A549 (cell line): ENCODE measurements at regions not wholly inside any gene's neighbourhood (a gene's known extent, or its start where the extent isn't known, plus 50 kb on each side); places are given as distances from the start of the nearest gene placed in this dataset.

ENCODE experiments used
- ATAC-seq, 2 experiments: fragments of 200-7000 bp in 1 of 2; fragments of >200 bp in 1 of 2; cut with Nextera tagmentation in 1 of 2; cut with Tn5 transposase in 1 of 2; 3 replicates each; pipeline versions ENCODE4 v1.8.0 to v1.9.1; 2018 to 2020; ENCODE audit warnings: mild to moderate bottlenecking in 1 of 2, moderate library complexity in 1 of 2
- CTCF ChIA-PET: fragments of 300-600 bp; sonication (Branson Sonifier 250); formaldehyde crosslinking; extraction: SDS; loops from one replicate; lab custom pipeline; 2021; ENCODE audit warnings: antibody characterized with exemption, inconsistent platforms; lab: Yijun Ruan, JAX
- POLR2A ChIA-PET: fragments of 350-600 bp; formaldehyde crosslinking; extraction: SDS; loops from one replicate; lab custom pipeline; 2021; ENCODE audit warnings: antibody characterized with exemption, inconsistent platforms; lab: Yijun Ruan, JAX
- DNase-seq, 2 experiments: peaks; one replicate each; pipeline versions ENCODE4 v3.0.0 to v3.0.0-alpha.2; 2011 to 2016; ENCODE audit warnings: low read depth in 1 of 2, low spot score in 1 of 2
- FAIRE-seq: peaks from 2 replicates; lab custom pipeline; 2011; peaks lifted over from hg19 to GRCh38; lab: Jason Lieb, UNC
- H3K27ac ChIP-seq, 2 experiments: fragments of >200 bp; sonication (Bioruptor Twin); formaldehyde crosslinking; 3 replicates each; pipeline ENCODE4 v1.5.1; 2016 to 2017
- H3K4me1 ChIP-seq: fragments of >200 bp; sonication (Bioruptor Twin); formaldehyde crosslinking; 3 replicates; pipeline ENCODE4 v1.6.1; 2016
- H3K4me2 ChIP-seq: fragments of >200 bp; sonication (Bioruptor Twin); formaldehyde crosslinking; 3 replicates; pipeline ENCODE4 v1.6.1; 2016
- H3K4me3 ChIP-seq: fragments of >200 bp; sonication (Bioruptor Twin); formaldehyde crosslinking; 3 replicates; pipeline ENCODE4 v1.5.1; 2016
- H3K9me3 ChIP-seq: fragments of >200 bp; sonication (Bioruptor Twin); formaldehyde crosslinking; 3 replicates; pipeline ENCODE4 v1.6.1; 2016
- BCL3 ChIP-seq: fragments of >200 bp; sonication (Bioruptor Twin); formaldehyde crosslinking; IDR thresholded peaks from 3 replicates; pipeline ENCODE4 v1.6.1; 2016
- BHLHE40 ChIP-seq: IDR thresholded peaks from 2 replicates; pipeline ENCODE4 v1.6.1; 2012; ENCODE audit warnings: low read depth, low read length, inconsistent platforms
- CEBPB ChIP-seq, 2 experiments: fragments of >200 bp in 1 of 2; sonication (Bioruptor Twin) in 1 of 2; formaldehyde crosslinking in 1 of 2; IDR thresholded peaks; 2 replicates each; pipeline ENCODE4 v1.6.1; 2012 to 2016
- CHD2 ChIP-seq: fragments of 150-350 bp; IDR thresholded peaks from 2 replicates; pipeline ENCODE4 v1.6.1; 2014; ENCODE audit warnings: low read length; ENCODE audit not compliant: partially characterized antibody
- CHD4 ChIP-seq: fragments of 200-600 bp; sonication (generic); IDR thresholded peaks from 2 replicates; pipeline ENCODE4 v1.6.1; 2016; ENCODE audit warnings: antibody characterized with exemption, mild to moderate bottlenecking, borderline replicate concordance
- EP300 ChIP-seq, 2 experiments: fragments of >200 bp; sonication (Bioruptor Twin); formaldehyde crosslinking; IDR thresholded peaks; 2 replicates in 1 of 2; 3 replicates in 1 of 2; pipeline ENCODE4 v1.6.1; 2016 to 2017
- FOSL2 ChIP-seq, 2 experiments: fragments of 450-650 bp in 1 of 2; fragments of >200 bp in 1 of 2; sonication (Bioruptor Twin) in 1 of 2; formaldehyde crosslinking; IDR thresholded peaks; 2 replicates each; pipeline versions ENCODE4 v1.5.0 to v1.6.1; 2016 to 2020; ENCODE audit warnings: mild to moderate bottlenecking in 1 of 2, moderate library complexity in 1 of 2
- FOXS1 ChIP-seq: fragments of 250-450 bp; sonication (Bioruptor Pico); IDR thresholded peaks from 2 replicates; pipeline ENCODE4 v1.5.0; 2020; ENCODE audit warnings: mild to moderate bottlenecking, moderate library complexity
- GATA3 ChIP-seq: IDR thresholded peaks from 2 replicates; pipeline ENCODE4 v1.6.1; 2012; ENCODE audit warnings: borderline replicate concordance
- HDAC2 ChIP-seq: fragments of 200-600 bp; sonication (generic); IDR thresholded peaks from 2 replicates; pipeline ENCODE4 v1.6.1; 2016
- HOXB13 ChIP-seq: fragments of 250-450 bp; sonication (Bioruptor Pico); IDR thresholded peaks from 2 replicates; pipeline ENCODE4 v1.5.0; 2020; ENCODE audit warnings: low read depth, mild to moderate bottlenecking, moderate library complexity
- JUN ChIP-seq, 2 experiments: fragments of >200 bp; sonication (Bioruptor Twin); formaldehyde crosslinking; IDR thresholded peaks; 2 replicates in 1 of 2; 3 replicates in 1 of 2; pipeline ENCODE4 v1.6.1; 2016 to 2017
- JUNB ChIP-seq: fragments of >200 bp; sonication (Bioruptor Twin); formaldehyde crosslinking; IDR thresholded peaks from 2 replicates; pipeline ENCODE4 v1.6.1; 2016
- KDM5A ChIP-seq: fragments of 200-600 bp; sonication (generic); IDR thresholded peaks from 2 replicates; pipeline ENCODE4 v1.6.1; 2016; ENCODE audit warnings: antibody characterized with exemption, mild to moderate bottlenecking
- MAFK ChIP-seq: fragments of 450-650 bp; IDR thresholded peaks from 2 replicates; pipeline ENCODE4 v1.6.1; 2014; ENCODE audit not compliant: partially characterized antibody
- RCOR1 ChIP-seq: fragments of 150-350 bp; IDR thresholded peaks from 2 replicates; pipeline ENCODE4 v1.6.1; 2014; ENCODE audit warnings: antibody characterized with exemption, low read length, low read depth
- TP53 ChIP-seq: fragments of 250-450 bp; sonication (Bioruptor Pico); IDR thresholded peaks from 2 replicates; pipeline ENCODE4 v1.5.0; 2021; ENCODE audit warnings: mild to moderate bottlenecking, moderate library complexity
- ZNF302 ChIP-seq: fragments of 250-450 bp; sonication (Bioruptor Pico); IDR thresholded peaks from 2 replicates; pipeline ENCODE4 v1.9.0; 2021; ENCODE audit warnings: inconsistent platforms, mild to moderate bottlenecking, moderate library complexity
- WGBS: methylation state at CpG from one replicate; pipeline ENCODE4 v1.1.6; 2017; ENCODE audit errors: missing lambda C conversion rate; 5-methylcytosine and 5-hydroxymethylcytosine counted together
- TF ChIP-seq, protein P1 (sequence below): fragments of >200 bp; sonication (Bioruptor Twin); formaldehyde crosslinking; IDR thresholded peaks from 2 replicates; pipeline ENCODE4 v1.6.1; 2016
- TF ChIP-seq, protein P2 (sequence below): fragments of 250-450 bp; sonication (Bioruptor Pico); IDR thresholded peaks from 2 replicates; pipeline ENCODE4 v1.5.0; 2020; ENCODE audit warnings: low read depth, mild to moderate bottlenecking, moderate library complexity

DNA sequence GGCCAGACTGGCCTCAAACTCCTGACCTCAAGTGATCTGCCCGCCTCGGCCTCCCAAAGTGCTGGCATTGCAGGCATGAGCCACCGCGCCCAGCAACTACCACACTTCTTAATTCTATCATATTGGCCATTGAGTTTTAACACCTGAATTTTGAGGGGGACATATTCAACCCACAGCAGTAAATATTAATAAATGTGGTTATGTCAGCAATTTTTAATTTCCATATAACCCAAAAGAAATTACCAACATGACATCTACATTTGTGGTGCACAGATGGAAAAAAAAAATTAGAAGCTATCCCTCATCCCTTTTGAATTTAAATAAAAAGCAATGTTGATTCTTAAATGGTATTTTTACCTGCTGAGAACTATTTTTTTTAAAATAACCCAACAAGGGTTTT, 88.7 kb downstream of the SLITRK6 start:
- CTCF ChIA-PET, result no interaction called here
- ATAC-seq (no peak), DNase-seq (no peak), FAIRE-seq (no peak)
- peaks cover 18% of the 10 kb centered on the region for H3K4me1 ChIP-seq
- no peaks in the 10 kb centered on the region for H3K9me3 ChIP-seq
- WGBS, result 90% methylated on average over 4 of the region's 4 CpGs
- peak overlapping the region; percentile 70 to 75; a peak in 5 of 6 replicates for H3K27ac ChIP-seq
- POLR2A ChIA-PET, result no interaction called here
- no peak for TF ChIP-seq HOXB13
- peak; percentile 67 for TF ChIP-seq MAFK
- no peak for TF ChIP-seq JUN (IDR thresholded peaks at IDR 0.05)
- H3K4me3 ChIP-seq, result no peak overlapping the region
- no peak overlapping the region for H3K4me2 ChIP-seq

- FAIRE-seq (no peak), DNase-seq (no peak), ATAC-seq (no peak)
- CTCF ChIA-PET, result interaction anchor here (0.7 kb wide), 1 partner anchor 1135 kb away, joined by 4 read pairs; no protein-coding TSS in a partner anchor
- Histone ChIP-seq H3K4me3 (no peak overlapping the region), H3K27ac (peak overlapping the region; percentile 70 to 75), H3K4me1 (peaks cover 18% of the 10 kb centered on the region), H3K9me3 (no peaks in the 10 kb centered on the region), H3K4me2 (peak overlapping the region; percentile 60; the same call in 2 of the 3 replicates)
- 39% methylated on average over 1 of the region's 1 CpG for WGBS
- POLR2A ChIA-PET, result no interaction called here
- TF ChIP-seq CHD2, result no peak
- TF ChIP-seq FOXS1 (CRISPR knock-in tag), result no peak
- no peak for TF ChIP-seq HDAC2
- TF ChIP-seq CHD4, result no peak
Measured at GRCh38 chr13:85709721-85710120, 89.5 kb downstream of the SLITRK6 start.

DNA sequence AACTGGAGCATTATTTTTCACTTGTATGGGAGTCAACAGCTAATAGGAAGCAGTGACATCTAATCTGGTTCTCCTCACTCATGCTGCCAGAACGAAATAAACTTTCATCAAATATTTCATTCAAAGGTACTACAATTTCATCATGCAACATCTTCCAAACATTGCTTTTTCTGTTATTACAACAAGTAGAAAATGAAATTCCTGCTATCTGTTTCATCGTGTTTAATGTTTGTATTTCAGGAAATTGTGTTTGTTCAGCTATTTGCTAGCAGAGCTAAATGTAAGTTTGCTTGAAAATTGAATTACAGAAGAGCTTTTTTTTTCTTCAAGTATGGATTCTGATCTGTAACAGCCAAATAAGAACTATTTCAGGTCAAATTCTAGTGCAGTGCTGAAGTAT, 90.1 kb downstream of the SLITRK6 start:
- 7% methylated on average over 2 of the region's 2 CpGs for WGBS
- Histone ChIP-seq H3K27ac (peak overlapping the region; percentile 75 to 81), H3K4me2 (peak overlapping the region; percentile 60), H3K4me3 (no peak overlapping the region), H3K4me1 (peaks cover 18% of the 10 kb centered on the region), H3K9me3 (no peaks in the 10 kb centered on the region)
- FAIRE-seq (no peak), DNase-seq (peak in 1 of 2 experiments; percentile 42), ATAC-seq (peak in 1 of 2 experiments; percentile 34; a peak in 1 of 6 replicates)
- POLR2A ChIA-PET, result no interaction called here
- CTCF ChIA-PET, result no interaction called here
- peak; percentile 29 for TF ChIP-seq MAFK
- peak in 1 of 2 experiments; percentile 50; a peak in 1 of 5 replicates for TF ChIP-seq JUN (IDR thresholded peaks at IDR 0.05)
- no peak for TF ChIP-seq KDM5A
- TF ChIP-seq, protein P1, sequence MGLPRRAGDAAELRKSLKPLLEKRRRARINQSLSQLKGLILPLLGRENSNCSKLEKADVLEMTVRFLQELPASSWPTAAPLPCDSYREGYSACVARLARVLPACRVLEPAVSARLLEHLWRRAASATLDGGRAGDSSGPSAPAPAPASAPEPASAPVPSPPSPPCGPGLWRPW, result 0 out of 2 replicates have a peak, but pooled peaks have one; percentile 11
- TF ChIP-seq CEBPB (IDR thresholded peaks at IDR 0.05), result peak; percentile 31 to 64; a peak in 3 of 4 replicates
- TF ChIP-seq GATA3, result peak; percentile 42; the same call in 1 of the 2 replicates
- 0 out of 3 replicates have a peak, but pooled peaks have one; percentile 57 for TF ChIP-seq BCL3
- no peak for TF ChIP-seq HOXB13
- TF ChIP-seq TP53 (CRISPR knock-in tag), result no peak
- TF ChIP-seq EP300 (IDR thresholded peaks at IDR 0.05), result peak; percentile 23 to 47; a peak in 2 of 5 replicates
- TF ChIP-seq JUNB, result peak; percentile 29; the same call in 1 of the 2 replicates
- no peak for TF ChIP-seq RCOR1
- TF ChIP-seq FOSL2 (IDR thresholded peaks at IDR 0.05), result no peak
- no peak; the same call in 1 of the 2 replicates for TF ChIP-seq FOSL2 (CRISPR knock-in tag; IDR thresholded peaks at IDR 0.05)
- TF ChIP-seq, protein P2, sequence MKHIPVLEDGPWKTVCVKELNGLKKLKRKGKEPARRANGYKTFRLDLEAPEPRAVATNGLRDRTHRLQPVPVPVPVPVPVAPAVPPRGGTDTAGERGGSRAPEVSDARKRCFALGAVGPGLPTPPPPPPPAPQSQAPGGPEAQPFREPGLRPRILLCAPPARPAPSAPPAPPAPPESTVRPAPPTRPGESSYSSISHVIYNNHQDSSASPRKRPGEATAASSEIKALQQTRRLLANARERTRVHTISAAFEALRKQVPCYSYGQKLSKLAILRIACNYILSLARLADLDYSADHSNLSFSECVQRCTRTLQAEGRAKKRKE (CRISPR knock-in tag), result no peak
- no peak for TF ChIP-seq ZNF302
- no peak for TF ChIP-seq BHLHE40
